ENCODE measurements at regions not wholly inside any gene's neighbourhood (a gene's known extent, or its start where the extent isn't known, plus 50 kb on each side); places are given as distances from the start of the nearest gene placed in this dataset.

DNA sequence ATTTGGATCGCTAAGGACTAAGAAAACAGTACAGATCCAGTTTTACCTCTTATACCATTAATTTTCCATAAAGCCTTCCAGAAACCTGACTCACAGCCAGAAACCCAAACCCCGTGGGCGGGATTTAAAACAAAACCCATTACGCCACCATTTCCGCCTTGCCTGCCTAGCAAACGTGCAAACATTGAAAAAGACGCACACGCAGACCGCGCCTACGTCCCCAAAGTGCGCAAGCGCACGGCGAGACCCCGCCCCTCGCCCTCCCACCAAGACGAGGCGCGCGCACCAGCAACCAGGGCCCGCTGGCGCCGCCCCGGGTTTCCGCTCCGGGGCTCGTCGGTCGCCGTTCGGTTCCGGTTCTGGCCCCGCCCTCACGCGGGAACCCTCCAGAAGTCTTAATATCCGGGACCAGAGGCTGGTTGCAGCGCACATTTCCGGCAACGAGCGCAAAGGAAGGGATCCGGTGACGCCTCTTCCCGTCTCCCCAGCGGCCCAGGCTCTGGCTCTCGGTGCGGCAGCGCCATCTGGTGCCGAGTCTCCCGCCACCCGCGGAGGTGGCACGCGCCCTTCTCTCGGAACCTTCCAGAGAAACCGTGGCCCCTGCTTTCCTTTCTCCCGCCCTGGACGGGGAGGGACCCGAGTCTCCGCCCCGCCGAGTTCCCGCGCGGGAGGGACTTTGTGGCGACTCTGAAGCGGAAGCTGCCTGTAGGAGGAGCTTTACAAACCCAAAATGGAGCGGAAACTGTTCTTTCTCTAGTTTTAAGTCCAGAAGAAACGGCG is 256.9 kb upstream of the STARD13 start (continued):
- TF ChIP-seq BRCA1 (IDR thresholded peaks at IDR 0.05; ENCODE audit: low read depth, low read length) (no peak), ZNF217 (IDR thresholded peaks at IDR 0.05) (no peak), PKNOX1 (IDR thresholded peaks at IDR 0.05) (no peak; the same call in 1 of the 2 replicates), NR2F1 (conservative IDR thresholded peaks at IDR 0.05) (peak; percentile 53; the same call in 1 of the 2 replicates), TARDBP (IDR thresholded peaks at IDR 0.05; ENCODE audit: borderline replicate concordance) (no peak; the same call in none of the 2 replicates), YY1 (IDR thresholded peaks at IDR 0.05; ENCODE audit: low read depth, low read length) (peak; percentile 84), POLR2AphosphoS5 (IDR thresholded peaks at IDR 0.05; ENCODE audit: low read length) (peak; percentile 82), ZNF24 (IDR thresholded peaks at IDR 0.05) (no peak), TCF12 (IDR thresholded peaks at IDR 0.05; ENCODE audit: low read depth, low read length) (peak; percentile 57; the same call in 1 of the 2 replicates), CREM (IDR thresholded peaks at IDR 0.05; ENCODE audit: low read depth) (peak; percentile 75), TBL1XR1 (IDR thresholded peaks at IDR 0.05; ENCODE audit: low read depth, low read length) (peak; percentile 54; the same call in 1 of the 2 replicates), CHD2 (IDR thresholded peaks at IDR 0.05; ENCODE audit: borderline replicate concordance, low read depth, low read length) (peak; percentile 53), RUNX3 (IDR thresholded peaks at IDR 0.05; ENCODE audit: low read length) (peak; percentile 66), EGR1 (IDR thresholded peaks at IDR 0.05; ENCODE audit: borderline replicate concordance in 1 of 2, low read depth in 2 of 2, low read length in 2 of 2) (peak; percentile 42 to 62; a peak in 2 of 3 replicates), E2F4 (IDR thresholded peaks at IDR 0.05; ENCODE audit: low read depth, low read length) (peak; percentile 89), SIX5 (IDR thresholded peaks at IDR 0.05; ENCODE audit: low read depth, low read length, severe bottlenecking) (peak; percentile 43), ASH2L (IDR thresholded peaks at IDR 0.05; ENCODE audit: borderline replicate concordance, low read depth) (no peak)
- TF ChIP-seq, protein P1, sequence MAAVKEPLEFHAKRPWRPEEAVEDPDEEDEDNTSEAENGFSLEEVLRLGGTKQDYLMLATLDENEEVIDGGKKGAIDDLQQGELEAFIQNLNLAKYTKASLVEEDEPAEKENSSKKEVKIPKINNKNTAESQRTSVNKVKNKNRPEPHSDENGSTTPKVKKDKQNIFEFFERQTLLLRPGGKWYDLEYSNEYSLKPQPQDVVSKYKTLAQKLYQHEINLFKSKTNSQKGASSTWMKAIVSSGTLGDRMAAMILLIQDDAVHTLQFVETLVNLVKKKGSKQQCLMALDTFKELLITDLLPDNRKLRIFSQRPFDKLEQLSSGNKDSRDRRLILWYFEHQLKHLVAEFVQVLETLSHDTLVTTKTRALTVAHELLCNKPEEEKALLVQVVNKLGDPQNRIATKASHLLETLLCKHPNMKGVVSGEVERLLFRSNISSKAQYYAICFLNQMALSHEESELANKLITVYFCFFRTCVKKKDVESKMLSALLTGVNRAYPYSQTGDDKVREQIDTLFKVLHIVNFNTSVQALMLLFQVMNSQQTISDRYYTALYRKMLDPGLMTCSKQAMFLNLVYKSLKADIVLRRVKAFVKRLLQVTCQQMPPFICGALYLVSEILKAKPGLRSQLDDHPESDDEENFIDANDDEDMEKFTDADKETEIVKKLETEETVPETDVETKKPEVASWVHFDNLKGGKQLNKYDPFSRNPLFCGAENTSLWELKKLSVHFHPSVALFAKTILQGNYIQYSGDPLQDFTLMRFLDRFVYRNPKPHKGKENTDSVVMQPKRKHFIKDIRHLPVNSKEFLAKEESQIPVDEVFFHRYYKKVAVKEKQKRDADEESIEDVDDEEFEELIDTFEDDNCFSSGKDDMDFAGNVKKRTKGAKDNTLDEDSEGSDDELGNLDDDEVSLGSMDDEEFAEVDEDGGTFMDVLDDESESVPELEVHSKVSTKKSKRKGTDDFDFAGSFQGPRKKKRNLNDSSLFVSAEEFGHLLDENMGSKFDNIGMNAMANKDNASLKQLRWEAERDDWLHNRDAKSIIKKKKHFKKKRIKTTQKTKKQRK (IDR thresholded peaks at IDR 0.05; ENCODE audit: low read depth, low read length), result no peak
- TF ChIP-seq, protein P2, sequence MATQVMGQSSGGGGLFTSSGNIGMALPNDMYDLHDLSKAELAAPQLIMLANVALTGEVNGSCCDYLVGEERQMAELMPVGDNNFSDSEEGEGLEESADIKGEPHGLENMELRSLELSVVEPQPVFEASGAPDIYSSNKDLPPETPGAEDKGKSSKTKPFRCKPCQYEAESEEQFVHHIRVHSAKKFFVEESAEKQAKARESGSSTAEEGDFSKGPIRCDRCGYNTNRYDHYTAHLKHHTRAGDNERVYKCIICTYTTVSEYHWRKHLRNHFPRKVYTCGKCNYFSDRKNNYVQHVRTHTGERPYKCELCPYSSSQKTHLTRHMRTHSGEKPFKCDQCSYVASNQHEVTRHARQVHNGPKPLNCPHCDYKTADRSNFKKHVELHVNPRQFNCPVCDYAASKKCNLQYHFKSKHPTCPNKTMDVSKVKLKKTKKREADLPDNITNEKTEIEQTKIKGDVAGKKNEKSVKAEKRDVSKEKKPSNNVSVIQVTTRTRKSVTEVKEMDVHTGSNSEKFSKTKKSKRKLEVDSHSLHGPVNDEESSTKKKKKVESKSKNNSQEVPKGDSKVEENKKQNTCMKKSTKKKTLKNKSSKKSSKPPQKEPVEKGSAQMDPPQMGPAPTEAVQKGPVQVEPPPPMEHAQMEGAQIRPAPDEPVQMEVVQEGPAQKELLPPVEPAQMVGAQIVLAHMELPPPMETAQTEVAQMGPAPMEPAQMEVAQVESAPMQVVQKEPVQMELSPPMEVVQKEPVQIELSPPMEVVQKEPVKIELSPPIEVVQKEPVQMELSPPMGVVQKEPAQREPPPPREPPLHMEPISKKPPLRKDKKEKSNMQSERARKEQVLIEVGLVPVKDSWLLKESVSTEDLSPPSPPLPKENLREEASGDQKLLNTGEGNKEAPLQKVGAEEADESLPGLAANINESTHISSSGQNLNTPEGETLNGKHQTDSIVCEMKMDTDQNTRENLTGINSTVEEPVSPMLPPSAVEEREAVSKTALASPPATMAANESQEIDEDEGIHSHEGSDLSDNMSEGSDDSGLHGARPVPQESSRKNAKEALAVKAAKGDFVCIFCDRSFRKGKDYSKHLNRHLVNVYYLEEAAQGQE (IDR thresholded peaks at IDR 0.05; ENCODE audit: low read depth, low read length), result no peak
- TF ChIP-seq, protein P3, sequence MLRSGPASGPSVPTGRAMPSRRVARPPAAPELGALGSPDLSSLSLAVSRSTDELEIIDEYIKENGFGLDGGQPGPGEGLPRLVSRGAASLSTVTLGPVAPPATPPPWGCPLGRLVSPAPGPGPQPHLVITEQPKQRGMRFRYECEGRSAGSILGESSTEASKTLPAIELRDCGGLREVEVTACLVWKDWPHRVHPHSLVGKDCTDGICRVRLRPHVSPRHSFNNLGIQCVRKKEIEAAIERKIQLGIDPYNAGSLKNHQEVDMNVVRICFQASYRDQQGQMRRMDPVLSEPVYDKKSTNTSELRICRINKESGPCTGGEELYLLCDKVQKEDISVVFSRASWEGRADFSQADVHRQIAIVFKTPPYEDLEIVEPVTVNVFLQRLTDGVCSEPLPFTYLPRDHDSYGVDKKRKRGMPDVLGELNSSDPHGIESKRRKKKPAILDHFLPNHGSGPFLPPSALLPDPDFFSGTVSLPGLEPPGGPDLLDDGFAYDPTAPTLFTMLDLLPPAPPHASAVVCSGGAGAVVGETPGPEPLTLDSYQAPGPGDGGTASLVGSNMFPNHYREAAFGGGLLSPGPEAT (IDR thresholded peaks at IDR 0.05; ENCODE audit: low read depth), result peak; percentile 59; the same call in 1 of the 2 replicates

All from GM12878 (cell line).